NCI-H2227 treated with DMSO at 0.1 percent for 48 hours (cell line): ENCODE measurements at regions not wholly inside any gene's neighbourhood (a gene's known extent, or its start where the extent isn't known, plus 50 kb on each side); places are given as distances from the start of the nearest gene placed in this dataset.
A peak's percentile ranks its signal among the peaks of the same experiment; 100 is the strongest.
"Not testable (repeated sequence)": the region's sequence is repeated elsewhere in the genome, so short reads cannot be mapped to it uniquely, and the experiment has no call there.

Experiments used
- DNase-seq: peaks from one replicate; lab custom pipeline; 2025; lab: John Stamatoyannopoulos, UW

- DNase-seq: no peak
Observed at GRCh38 chr2:184444623-184445223, 153.6 kb upstream of the ZNF804A start.

- DNase-seq: no peak
Observed at GRCh38 chr2:184449760-184450159, 148.6 kb upstream of the ZNF804A start.

- DNase-seq: no peak
Observed at GRCh38 chr2:184452907-184453306, 145.4 kb upstream of the ZNF804A start.

DNA sequence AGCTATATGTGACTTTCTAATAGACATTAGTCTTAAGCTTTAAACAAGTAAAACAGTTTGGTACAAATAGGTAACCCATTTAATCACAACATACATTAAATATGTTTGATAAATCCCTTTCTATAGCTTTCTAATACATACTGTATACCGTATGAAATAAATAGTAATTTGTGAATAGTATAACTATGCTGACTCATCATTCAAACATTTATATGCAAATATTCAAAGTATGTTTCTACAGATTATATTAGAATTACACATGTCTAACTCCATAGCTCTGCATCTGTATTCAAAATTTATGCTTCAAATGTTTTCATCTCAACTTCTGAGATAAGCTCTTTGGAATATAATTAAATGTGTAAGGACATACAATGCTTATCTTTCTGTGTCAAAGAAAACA, 142.7 kb upstream of the ZNF804A start:
- no peak for DNase-seq

DNA sequence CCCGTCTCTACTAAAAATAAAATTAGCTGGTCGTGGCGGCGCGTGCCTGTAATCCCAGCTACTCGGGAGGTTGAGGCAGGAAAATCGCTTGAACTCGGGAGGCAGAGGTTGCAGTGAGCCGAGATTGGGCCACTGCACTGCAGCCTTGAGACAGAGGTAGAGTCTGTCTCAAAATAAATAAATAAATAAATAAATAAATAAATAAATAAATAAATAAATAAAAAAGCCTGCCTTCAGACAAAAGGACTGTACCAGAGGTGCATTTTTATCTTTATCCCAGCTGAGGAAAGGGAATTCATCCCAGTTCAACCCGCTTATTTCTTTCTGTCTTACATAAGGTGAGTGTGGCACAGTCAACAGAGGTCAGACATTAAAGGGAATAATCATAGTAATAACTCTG, 141.6 kb upstream of the ZNF804A start:
- not testable (repeated sequence) for DNase-seq

- DNase-seq: no peak
Observed at GRCh38 chr2:184463102-184463865, 135.0 kb upstream of the ZNF804A start.

- no peak for DNase-seq
Observed at GRCh38 chr2:184463866-184464248, 134.5 kb upstream of the ZNF804A start.

DNA sequence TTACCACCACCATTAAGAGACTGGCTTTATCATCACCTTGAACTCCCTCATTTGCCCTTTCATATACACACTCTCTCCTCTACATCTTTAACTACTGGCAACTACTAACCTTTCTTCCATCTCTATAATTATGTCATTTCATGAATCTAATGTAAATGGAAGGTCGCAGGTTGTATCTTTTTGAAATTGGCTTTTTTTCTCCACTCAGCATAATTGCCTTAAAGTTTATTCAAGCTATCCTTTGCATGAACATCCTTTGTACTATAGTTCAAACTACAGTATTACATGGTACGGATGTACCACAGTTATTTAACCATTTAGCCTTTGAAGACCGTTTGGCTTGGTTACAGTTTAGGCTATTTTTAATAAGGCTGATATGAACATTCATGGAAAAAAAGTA, 129.5 kb upstream of the ZNF804A start:
- peak; percentile 9 for DNase-seq

GRCh38 chr2:184472481-184472880, 125.8 kb upstream of the ZNF804A start:
- DNase-seq: no peak

- DNase-seq: no peak
Observed at GRCh38 chr2:184481865-184482264, 116.5 kb upstream of the ZNF804A start.

DNA sequence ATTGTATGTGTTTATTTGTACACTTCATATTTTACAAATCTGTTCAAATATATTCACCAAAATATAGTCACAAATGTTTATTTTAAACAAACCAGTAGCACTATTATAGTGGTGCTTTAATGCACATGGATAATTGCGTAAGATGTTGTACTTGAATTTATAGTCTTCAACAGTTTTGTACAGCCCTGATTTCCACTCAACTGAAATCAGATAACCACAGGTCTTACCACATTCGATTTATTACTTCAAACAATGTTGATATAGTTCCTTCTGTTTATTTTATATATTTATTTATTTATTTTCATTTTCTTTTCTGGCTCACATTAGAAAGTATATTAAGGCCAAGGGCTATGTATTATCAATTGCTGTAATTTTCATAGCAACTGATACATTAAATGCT, 99.4 kb upstream of the ZNF804A start:
- DNase-seq: no peak

DNA sequence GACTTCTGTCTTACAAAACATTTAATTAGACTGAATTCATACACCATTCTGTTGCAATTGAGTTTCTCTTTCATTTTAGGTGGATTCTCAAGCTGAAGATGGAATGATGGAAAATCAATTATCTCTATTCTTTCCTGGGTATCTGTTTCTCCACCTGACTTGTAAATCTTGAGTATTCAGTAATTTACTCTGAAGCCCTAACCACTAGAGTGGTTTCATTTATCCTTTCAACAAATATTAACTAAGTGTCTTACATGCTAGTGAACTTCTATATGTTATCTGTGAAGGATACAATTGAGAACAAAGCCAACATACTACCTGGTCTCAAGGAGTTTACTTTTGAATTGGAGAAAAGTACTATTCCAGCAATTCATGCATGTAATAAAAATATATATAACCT, 94.1 kb upstream of the ZNF804A start:
- no peak for DNase-seq

DNA sequence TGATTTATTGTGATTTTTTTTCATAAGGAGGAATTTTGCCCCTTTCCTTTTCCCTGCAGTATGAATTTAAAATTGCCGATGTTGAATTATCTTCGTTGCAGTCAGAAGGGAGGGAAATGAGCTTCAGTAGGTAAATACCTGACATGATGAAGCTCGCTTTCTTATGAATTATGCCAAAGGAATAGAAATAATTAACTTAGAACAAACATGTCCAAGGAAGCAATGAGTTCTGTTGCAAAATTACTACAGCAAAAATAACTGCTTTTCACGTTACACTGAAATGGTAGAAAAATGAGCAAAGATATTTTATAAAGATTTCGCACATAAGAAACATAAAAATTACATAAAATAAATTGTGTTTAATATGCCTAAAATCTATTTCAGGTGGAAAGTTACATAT, 91.1 kb upstream of the ZNF804A start:
- DNase-seq: no peak

DNA sequence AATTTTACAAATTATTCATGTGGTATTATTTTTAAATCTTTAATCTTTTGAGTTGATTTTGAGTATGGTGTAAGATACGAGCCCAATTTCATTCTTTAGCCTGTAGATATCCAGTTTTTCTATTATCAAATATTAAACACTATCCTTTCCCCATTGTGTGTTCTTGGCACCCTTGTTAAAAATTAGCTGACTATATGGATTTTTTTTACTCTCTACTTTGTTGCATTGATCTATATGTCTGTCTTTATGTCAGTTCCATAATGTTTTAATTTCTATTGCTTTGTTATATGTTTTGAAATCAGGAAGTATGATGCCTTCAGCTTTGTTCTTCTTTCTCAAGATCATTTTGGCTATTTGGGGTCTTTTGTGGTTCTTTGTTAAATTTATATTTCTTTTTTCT, 80.9 kb upstream of the ZNF804A start:
- no peak for DNase-seq

- DNase-seq: no peak
Observed at GRCh38 chr2:184520441-184520840, 77.9 kb upstream of the ZNF804A start.

- DNase-seq: no peak
Observed at GRCh38 chr2:184523732-184524131, 74.6 kb upstream of the ZNF804A start.

DNA sequence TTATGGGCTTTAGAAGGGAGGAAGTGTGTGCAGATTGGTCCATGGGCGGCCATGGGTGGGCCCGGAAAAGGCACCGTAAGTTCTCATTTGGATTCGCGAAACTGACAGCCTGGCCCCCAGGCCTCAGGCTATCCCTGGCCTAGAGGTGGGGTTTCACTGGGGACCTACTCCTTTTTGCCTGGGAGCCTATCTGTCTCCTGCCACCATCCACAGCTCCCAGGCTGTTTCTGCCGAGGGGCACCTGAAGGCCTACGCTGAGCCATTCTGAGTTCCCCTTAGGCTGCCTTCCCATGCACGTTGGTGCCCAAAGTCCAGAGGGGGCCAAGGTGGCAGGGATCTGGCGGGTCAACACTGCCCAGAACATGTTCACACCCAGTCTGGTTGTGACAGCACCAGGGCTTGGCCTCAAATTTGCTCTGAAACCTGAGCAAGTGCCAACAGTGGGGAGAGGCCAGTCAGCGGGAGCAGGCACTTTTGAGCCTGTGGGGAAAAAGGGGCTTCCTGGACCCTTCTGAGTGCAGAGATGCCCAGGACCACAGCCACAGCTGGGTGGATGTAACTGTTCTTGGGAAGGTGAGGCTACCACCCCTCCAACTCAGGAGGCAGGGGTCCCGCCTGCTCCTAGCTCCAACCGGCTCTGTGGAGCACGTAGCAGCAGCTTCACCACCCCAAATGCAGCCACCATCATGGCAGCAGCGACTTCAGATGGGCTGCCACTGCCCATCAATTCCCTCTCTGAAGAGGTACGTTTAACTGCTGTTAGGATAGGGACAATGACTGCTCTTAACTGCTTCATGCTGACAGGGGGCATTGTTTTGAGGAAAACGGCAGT, 73.6 kb upstream of the ZNF804A start:
- DNase-seq: no peak

GRCh38 chr2:184527058-184527457, 71.3 kb upstream of the ZNF804A start:
- no peak for DNase-seq

DNA sequence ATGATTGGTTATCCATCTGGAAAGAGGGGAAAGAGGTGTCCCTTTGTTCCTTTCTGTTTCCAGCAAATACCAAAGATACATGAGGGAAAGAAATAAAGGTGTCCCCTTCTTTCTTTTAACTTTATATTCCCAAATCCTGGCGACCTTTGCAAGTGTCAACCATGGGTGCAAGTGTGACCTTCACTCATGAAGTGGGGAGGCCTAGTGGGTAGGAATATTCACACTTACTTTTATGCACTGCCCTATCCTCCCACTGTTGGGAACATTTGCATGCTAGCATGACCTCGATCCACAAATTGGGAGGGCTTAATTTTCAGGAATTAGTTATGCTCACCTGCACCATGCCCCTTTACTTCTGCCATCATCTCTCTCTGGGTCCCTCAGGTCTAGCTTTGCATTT, 70.2 kb upstream of the ZNF804A start:
- DNase-seq: no peak

DNA sequence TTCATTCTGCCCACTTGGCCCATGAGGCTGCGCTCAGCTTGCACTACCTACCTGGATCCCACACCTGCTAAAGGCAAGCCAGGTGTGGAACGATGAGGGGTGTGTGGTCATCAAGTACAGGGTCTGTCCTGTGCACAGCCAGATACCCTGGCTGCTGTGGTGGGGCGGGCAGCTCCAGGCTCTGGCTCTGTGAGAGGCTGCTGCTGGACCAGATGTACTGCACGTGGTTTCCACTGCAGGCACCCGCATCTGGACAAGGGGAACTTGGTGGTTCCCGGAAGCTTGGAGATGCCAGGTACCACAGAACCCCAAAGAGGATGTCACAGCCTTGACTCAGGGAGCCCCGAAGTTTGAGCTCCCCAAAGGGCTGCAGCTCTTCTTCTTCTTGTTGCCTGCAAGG, 68.1 kb upstream of the ZNF804A start:
- DNase-seq: no peak

GRCh38 chr2:184530959-184531358, 67.4 kb upstream of the ZNF804A start:
- no peak for DNase-seq

GRCh38 chr2:184532551-184532950, 65.8 kb upstream of the ZNF804A start:
- no peak for DNase-seq

- DNase-seq: no peak
Observed at GRCh38 chr2:184534986-184535385, 63.3 kb upstream of the ZNF804A start.
